Body of pancreas (tissue), 4 donors: ENCODE measurements at regions not wholly inside any gene's neighbourhood (a gene's known extent, or its start where the extent isn't known, plus 50 kb on each side); places are given as distances from the start of the nearest gene placed in this dataset.
A peak's percentile ranks its signal among the peaks of the same experiment; 100 is the strongest.

Experiments used
- ATAC-seq: fragments of 150-250 bp; one replicate; pipeline ENCODE4 v1.9.1; 2016
- DNase-seq, 4 donors: peaks; one replicate each; pipeline ENCODE4 v3.0.0-alpha.2; 2019
- H3K27ac ChIP-seq, 4 donors: fragments of 200-600 bp; sonication (generic); 1 replicate in 3 of 4; 2 replicates in 1 of 4; pipeline versions ENCODE4 v1.5.1 to v1.6.1; 2016 to 2019; ENCODE audit warnings: mild to moderate bottlenecking in 1 of 4, mixed read lengths in 1 of 4, moderate library complexity in 1 of 4
- H3K27me3 ChIP-seq, 2 donors: fragments of 200-600 bp; sonication (generic); one replicate each; pipeline ENCODE4 v1.6.0; 2016; ENCODE audit warnings: mild to moderate bottlenecking in 1 of 2
- H3K36me3 ChIP-seq, 2 donors: fragments of 200-600 bp; sonication (generic); replicated peaks in 1 of 2; 2 replicates each; pipeline ENCODE4 v1.5.1; 2016; ENCODE audit warnings: low read depth in 2 of 2; ENCODE audit not compliant: insufficient read depth in 1 of 2
- H3K4me1 ChIP-seq: fragments of 200-600 bp; sonication (generic); one replicate; pipeline ENCODE4 v1.6.0; 2016
- H3K4me3 ChIP-seq, 2 donors: fragments of 200-600 bp; sonication (generic); 1 replicate in 1 of 2; 2 replicates in 1 of 2; pipeline ENCODE4 v1.5.1; 2016 to 2019
- H3K9me3 ChIP-seq, 3 donors: fragments of 200-600 bp; sonication (generic); 1 replicate in 2 of 3; 2 replicates in 1 of 3; pipeline ENCODE4 v1.5.1; 2016
- CTCF ChIP-seq, 7 experiments: fragments of 450-650 bp in 4 of 7; fragments of 200-600 bp in 3 of 7; sonication (generic) in 3 of 7; IDR thresholded peaks; one replicate each; pipeline ENCODE4 v1.5.1; 2016 to 2019; ENCODE audit warnings: antibody characterized with exemption in 7 of 7
- POLR2A ChIP-seq, 3 donors: fragments of 450-650 bp; IDR thresholded peaks; one replicate each; pipeline ENCODE4 v1.6.1; 2016; ENCODE audit warnings: antibody characterized with exemption in 3 of 3, mild to moderate bottlenecking in 2 of 3
- WGBS, 2 donors: methylation state at CpG; one replicate each; pipeline ENCODE4 v1.1.5; 2017; 5-methylcytosine and 5-hydroxymethylcytosine counted together
- intact Hi-C: fragments of 100-400 bp; cut with DNase I; formaldehyde crosslinking; loops from one replicate; pipeline ENCODE4 v1.15.1; 2023

DNA sequence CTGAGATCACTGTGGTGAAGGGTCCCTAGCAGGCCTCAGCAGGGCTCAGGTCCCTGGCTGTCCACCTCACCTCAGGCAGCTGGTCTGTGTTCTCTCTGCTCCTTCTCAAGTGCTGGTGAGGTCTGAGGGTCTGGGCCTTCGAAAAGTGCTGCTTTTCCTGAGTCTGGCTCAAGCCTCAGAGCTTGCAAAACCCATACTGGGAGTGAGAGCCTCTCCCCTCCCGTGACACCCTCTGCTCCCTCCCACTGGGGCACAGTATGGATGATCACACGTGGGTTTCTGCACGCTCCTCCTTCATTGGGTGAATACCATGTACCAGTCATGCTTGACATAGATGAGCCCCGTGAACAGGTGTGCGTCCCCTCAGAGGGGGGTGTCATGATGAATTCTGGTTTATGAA is 73.3 kb upstream of the WASF3 start:
- DNase-seq: no peak
- 54 to 55% methylated on average over 6 of the region's 6 CpGs for WGBS, 2 donors
- intact Hi-C loops: no loop called here
- no peak for ATAC-seq
- no peak overlapping the region for H3K4me3 ChIP-seq
- no peaks in the 10 kb centered on the region for H3K27me3 ChIP-seq
- H3K36me3 ChIP-seq: no peaks in the 10 kb centered on the region
- no peaks in the 10 kb centered on the region for H3K4me1 ChIP-seq
- TF ChIP-seq CTCF (IDR thresholded peaks at IDR 0.05) (no peak), POLR2A (IDR thresholded peaks at IDR 0.05) (no peak)
- no peaks in the 10 kb centered on the region for H3K9me3 ChIP-seq
- H3K27ac ChIP-seq: no peak overlapping the region

DNA sequence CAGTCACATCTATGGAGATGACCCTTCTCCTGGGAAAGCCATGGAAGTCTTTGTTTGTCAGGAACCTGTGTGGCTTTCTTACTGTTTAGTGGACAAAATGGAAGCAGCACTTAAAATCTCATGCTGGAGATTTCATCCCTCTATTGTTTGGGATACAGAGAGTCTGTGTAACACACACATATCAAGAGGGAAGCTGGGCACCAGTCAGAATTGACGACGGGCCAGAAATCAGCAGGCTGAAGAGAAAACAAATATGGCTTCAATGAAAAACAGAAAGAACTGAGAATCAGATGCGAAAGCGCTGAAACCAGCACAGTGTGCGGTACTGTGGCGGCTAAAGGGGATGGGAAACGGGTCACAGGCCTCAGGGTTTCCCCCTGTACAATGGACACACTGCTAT is 72.2 kb upstream of the WASF3 start:
- no peak overlapping the region for H3K27ac ChIP-seq
- H3K27me3 ChIP-seq: no peaks in the 10 kb centered on the region
- intact Hi-C loops: no loop called here
- H3K4me3 ChIP-seq: no peak overlapping the region
- H3K36me3 ChIP-seq: no peaks in the 10 kb centered on the region
- H3K9me3 ChIP-seq: no peaks in the 10 kb centered on the region
- DNase-seq: no peak
- no peaks in the 10 kb centered on the region for H3K4me1 ChIP-seq
- TF ChIP-seq POLR2A (IDR thresholded peaks at IDR 0.05) (no peak), CTCF (IDR thresholded peaks at IDR 0.05) (no peak)
- ATAC-seq: no peak
- WGBS, 2 donors: 70 to 73% methylated on average over 7 of the region's 7 CpGs

GRCh38 chr13:26485786-26486185 is 71.7 kb upstream of the WASF3 start:
- ATAC-seq (no peak), DNase-seq (no peak)
- H3K36me3 ChIP-seq: no peaks in the 10 kb centered on the region
- WGBS, 2 donors: 46 to 58% methylated on average over 8 to 9 of the region's 9 CpGs
- H3K4me3 ChIP-seq: no peak overlapping the region
- no peaks in the 10 kb centered on the region for H3K27me3 ChIP-seq
- no peak overlapping the region for H3K27ac ChIP-seq
- no peaks in the 10 kb centered on the region for H3K4me1 ChIP-seq
- H3K9me3 ChIP-seq: no peaks in the 10 kb centered on the region
- intact Hi-C loops: no loop called here
- no peak for TF ChIP-seq POLR2A (IDR thresholded peaks at IDR 0.05)
- TF ChIP-seq CTCF (IDR thresholded peaks at IDR 0.05): no peak

GRCh38 chr13:26486550-26486949 is 70.9 kb upstream of the WASF3 start:
- Histone ChIP-seq H3K27me3 (no peaks in the 10 kb centered on the region), H3K27ac (no peak overlapping the region), H3K36me3 (no peaks in the 10 kb centered on the region), H3K9me3 (no peaks in the 10 kb centered on the region), H3K4me3 (no peak overlapping the region), H3K4me1 (no peaks in the 10 kb centered on the region)
- no peak for ATAC-seq
- DNase-seq: peak in 1 of 4 donors; percentile 13
- intact Hi-C loops: no loop called here
- no peak for TF ChIP-seq CTCF (IDR thresholded peaks at IDR 0.05)
- TF ChIP-seq POLR2A (IDR thresholded peaks at IDR 0.05): no peak
- WGBS, 2 donors: 48 to 53% methylated on average over 6 of the region's 6 CpGs

DNA sequence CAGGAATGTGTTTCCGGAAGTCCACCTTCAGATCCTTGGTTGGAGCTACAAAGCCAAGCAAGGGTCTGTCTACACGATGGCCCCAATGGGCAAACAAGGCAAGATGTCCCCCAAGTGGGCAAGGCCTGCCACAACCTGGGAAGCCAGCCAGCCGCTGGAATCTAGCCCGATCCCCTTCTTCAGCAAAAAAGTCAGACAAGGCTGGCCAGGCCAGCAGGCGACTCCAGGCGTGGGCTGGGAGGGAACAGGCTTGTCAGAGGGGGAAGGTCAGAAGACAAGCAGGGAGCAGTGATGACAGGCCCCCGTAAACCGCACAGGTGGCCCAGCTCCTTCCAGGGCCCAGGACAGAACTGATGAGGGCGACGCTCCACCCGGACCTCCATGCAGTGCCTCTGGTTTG is 69.7 kb upstream of the WASF3 start:
- WGBS, 2 donors: 81 to 84% methylated on average over 6 to 11 of the region's 11 CpGs
- Histone ChIP-seq H3K9me3 (no peaks in the 10 kb centered on the region), H3K4me3 (no peak overlapping the region), H3K4me1 (no peaks in the 10 kb centered on the region), H3K36me3 (no peaks in the 10 kb centered on the region), H3K27me3 (no peaks in the 10 kb centered on the region), H3K27ac (no peak overlapping the region)
- DNase-seq: no peak
- no peak for ATAC-seq
- intact Hi-C loops: no loop called here
- TF ChIP-seq POLR2A (IDR thresholded peaks at IDR 0.05): no peak
- no peak for TF ChIP-seq CTCF (IDR thresholded peaks at IDR 0.05)
